Sigmoid colon (tissue), 4 donors: ENCODE measurements at regions not wholly inside any gene's neighbourhood (a gene's known extent, or its start where the extent isn't known, plus 50 kb on each side); places are given as distances from the start of the nearest gene placed in this dataset.

Experiments used
- EP300 ChIP-seq, 4 donors: sonication (generic); formaldehyde crosslinking; IDR thresholded peaks; one replicate each; pipeline ENCODE4 v1.6.1; 2017; ENCODE audit warnings: antibody characterized with exemption in 4 of 4
- POLR2A ChIP-seq, 2 donors: fragments of 450-650 bp; IDR thresholded peaks; one replicate each; pipeline ENCODE4 v1.6.1; 2016; ENCODE audit warnings: antibody characterized with exemption in 2 of 2, mild to moderate bottlenecking in 2 of 2, moderate library complexity in 2 of 2
- POLR2AphosphoS5 ChIP-seq, 4 donors: sonication (generic); formaldehyde crosslinking; IDR thresholded peaks; one replicate each; pipeline ENCODE4 v1.6.1; 2017; ENCODE audit warnings: antibody characterized with exemption in 4 of 4
- TF ChIP-seq, protein P1 (sequence below), 4 experiments: fragments of 450-650 bp in 3 of 4; fragments of 200-600 bp in 1 of 4; IDR thresholded peaks; one replicate each; pipeline ENCODE4 v1.5.1; 2016 to 2019; ENCODE audit warnings: antibody characterized with exemption in 4 of 4, mild to moderate bottlenecking in 3 of 4, moderate library complexity in 2 of 4

DNA sequence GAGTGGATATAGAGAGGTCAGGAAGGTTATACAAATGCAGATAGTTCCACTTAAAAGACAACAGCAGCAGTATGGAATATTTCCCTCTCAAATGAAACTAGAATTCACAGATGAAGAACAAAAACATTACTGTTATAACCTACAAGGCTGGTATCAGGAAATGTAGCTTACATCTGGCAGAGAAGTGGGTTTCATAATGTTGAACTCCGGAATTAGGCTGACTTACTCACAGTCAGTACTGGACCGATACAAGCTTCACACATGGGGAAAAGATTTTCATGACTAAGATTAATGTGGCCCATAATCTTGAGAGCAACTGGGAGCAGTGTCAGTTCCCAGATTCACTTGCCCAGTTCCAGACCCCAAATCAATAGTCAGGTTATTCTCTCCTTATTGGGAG is 353.9 kb downstream of the DUSP6 start:
- TF ChIP-seq, protein P1, sequence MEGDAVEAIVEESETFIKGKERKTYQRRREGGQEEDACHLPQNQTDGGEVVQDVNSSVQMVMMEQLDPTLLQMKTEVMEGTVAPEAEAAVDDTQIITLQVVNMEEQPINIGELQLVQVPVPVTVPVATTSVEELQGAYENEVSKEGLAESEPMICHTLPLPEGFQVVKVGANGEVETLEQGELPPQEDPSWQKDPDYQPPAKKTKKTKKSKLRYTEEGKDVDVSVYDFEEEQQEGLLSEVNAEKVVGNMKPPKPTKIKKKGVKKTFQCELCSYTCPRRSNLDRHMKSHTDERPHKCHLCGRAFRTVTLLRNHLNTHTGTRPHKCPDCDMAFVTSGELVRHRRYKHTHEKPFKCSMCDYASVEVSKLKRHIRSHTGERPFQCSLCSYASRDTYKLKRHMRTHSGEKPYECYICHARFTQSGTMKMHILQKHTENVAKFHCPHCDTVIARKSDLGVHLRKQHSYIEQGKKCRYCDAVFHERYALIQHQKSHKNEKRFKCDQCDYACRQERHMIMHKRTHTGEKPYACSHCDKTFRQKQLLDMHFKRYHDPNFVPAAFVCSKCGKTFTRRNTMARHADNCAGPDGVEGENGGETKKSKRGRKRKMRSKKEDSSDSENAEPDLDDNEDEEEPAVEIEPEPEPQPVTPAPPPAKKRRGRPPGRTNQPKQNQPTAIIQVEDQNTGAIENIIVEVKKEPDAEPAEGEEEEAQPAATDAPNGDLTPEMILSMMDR (IDR thresholded peaks at IDR 0.05), result no peak
- TF ChIP-seq POLR2A (IDR thresholded peaks at IDR 0.05) (no peak), EP300 (IDR thresholded peaks at IDR 0.05) (no peak), POLR2AphosphoS5 (IDR thresholded peaks at IDR 0.05) (no peak)
